Colonic mucosa (tissue), 4 donors: ENCODE measurements at regions not wholly inside any gene's neighbourhood (a gene's known extent, or its start where the extent isn't known, plus 50 kb on each side); places are given as distances from the start of the nearest gene placed in this dataset.

ENCODE experiments used
- DNase-seq: peaks from one replicate; pipeline ENCODE4 v3.0.0-alpha.2; 2020
- H3K27ac ChIP-seq: fragments of 200-600 bp; one replicate; pipeline ENCODE4 v1.8.0; 2021
- H3K27me3 ChIP-seq: fragments of 200-600 bp; one replicate; pipeline ENCODE4 v1.8.0; 2021
- H3K36me3 ChIP-seq: fragments of 200-600 bp; one replicate; pipeline ENCODE4 v1.8.0; 2021
- H3K4me1 ChIP-seq: fragments of 200-600 bp; one replicate; pipeline ENCODE4 v1.8.0; 2021; ENCODE audit warnings: mild to moderate bottlenecking
- H3K4me3 ChIP-seq: fragments of 200-600 bp; one replicate; pipeline ENCODE4 v1.8.0; 2021
- H3K9ac ChIP-seq, 2 donors: one replicate each; pipeline ENCODE4 v1.7.0; 2013; ENCODE audit warnings: control low read depth in 2 of 2, low read depth in 2 of 2, low read length in 2 of 2
- H3K9me3 ChIP-seq: fragments of 200-600 bp; one replicate; pipeline ENCODE4 v1.8.0; 2021
- CTCF ChIP-seq: fragments of 200-600 bp; IDR thresholded peaks from one replicate; pipeline ENCODE4 v1.8.0; 2022; ENCODE audit warnings: antibody characterized with exemption, mild to moderate bottlenecking
- intact Hi-C: fragments of 100-400 bp; cut with DNase I; formaldehyde crosslinking; loops from one replicate; pipeline ENCODE4 v1.14.1; 2022
- donor health status: healthy.
- donor health status: DM: no; HTN: no; CAD: no.
- donor health status: DM: no; HTN: no; CAD: no.

GRCh38 chr3:124043023-124043422, 51.1 kb upstream of the ROPN1 start:
- no peak for DNase-seq

GRCh38 chr3:124044956-124045355, 53.0 kb upstream of the ROPN1 start:
- H3K36me3 ChIP-seq, result no peaks in the 10 kb centered on the region
- no peaks in the 10 kb centered on the region for H3K9me3 ChIP-seq
- H3K4me1 ChIP-seq, result no peaks in the 10 kb centered on the region
- H3K4me3 ChIP-seq, result no peak overlapping the region
- H3K9ac ChIP-seq, result no peak overlapping the region
- no peaks in the 10 kb centered on the region for H3K27me3 ChIP-seq
- H3K27ac ChIP-seq, result no peak overlapping the region
- TF ChIP-seq CTCF, result no peak
- intact Hi-C loops, result no loop called here
- no peak for DNase-seq

More at GRCh38 chr3:124043023-124043422, 51.1 kb upstream of the ROPN1 start:
- H3K27ac ChIP-seq, result no peak overlapping the region
- TF ChIP-seq CTCF, result no peak
- H3K9ac ChIP-seq, result no peak overlapping the region
- no peaks in the 10 kb centered on the region for H3K27me3 ChIP-seq
- no peaks in the 10 kb centered on the region for H3K36me3 ChIP-seq
- no peaks in the 10 kb centered on the region for H3K9me3 ChIP-seq
- H3K4me1 ChIP-seq, result no peaks in the 10 kb centered on the region
- intact Hi-C loops, result no loop called here
- H3K4me3 ChIP-seq, result no peak overlapping the region

GRCh38 chr3:124048967-124049798, 57.3 kb upstream of the ROPN1 start:
- no peak for TF ChIP-seq CTCF
- intact Hi-C loops, result no loop called here
- H3K36me3 ChIP-seq, result no peaks in the 10 kb centered on the region

DNA sequence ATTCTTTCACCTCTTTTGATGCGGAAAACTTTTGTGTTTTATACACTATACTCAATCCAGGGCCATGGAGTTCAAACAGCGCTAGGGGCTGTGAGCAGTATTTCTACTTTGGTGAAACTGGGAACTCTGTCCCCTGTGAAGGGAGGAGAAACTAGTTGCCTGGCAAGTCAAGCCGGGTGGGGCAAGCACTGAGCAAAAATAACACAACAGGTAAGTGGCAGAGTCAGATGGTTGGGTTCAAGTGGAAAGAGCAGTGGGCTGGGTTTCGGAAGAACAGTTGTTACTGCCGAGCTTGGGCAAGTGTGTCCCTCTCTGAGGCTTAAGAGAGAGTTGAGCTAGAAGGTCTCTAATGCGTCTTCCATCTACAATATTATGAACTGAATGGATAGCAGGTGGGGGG, 59.7 kb upstream of the ROPN1 start:
- Histone ChIP-seq H3K9ac (no peak overlapping the region), H3K27me3 (no peaks in the 10 kb centered on the region), H3K9me3 (no peaks in the 10 kb centered on the region), H3K27ac (no peak overlapping the region), H3K4me3 (no peak overlapping the region), H3K36me3 (no peaks in the 10 kb centered on the region), H3K4me1 (no peaks in the 10 kb centered on the region)
- intact Hi-C loops, result no loop called here
- TF ChIP-seq CTCF, result no peak
- DNase-seq, result no peak

More at GRCh38 chr3:124048967-124049798, 57.3 kb upstream of the ROPN1 start:
- Histone ChIP-seq H3K4me3 (no peak overlapping the region), H3K27ac (no peak overlapping the region), H3K4me1 (no peaks in the 10 kb centered on the region), H3K9me3 (no peaks in the 10 kb centered on the region), H3K9ac (no peak overlapping the region), H3K27me3 (no peaks in the 10 kb centered on the region)
- no peak for DNase-seq

DNA sequence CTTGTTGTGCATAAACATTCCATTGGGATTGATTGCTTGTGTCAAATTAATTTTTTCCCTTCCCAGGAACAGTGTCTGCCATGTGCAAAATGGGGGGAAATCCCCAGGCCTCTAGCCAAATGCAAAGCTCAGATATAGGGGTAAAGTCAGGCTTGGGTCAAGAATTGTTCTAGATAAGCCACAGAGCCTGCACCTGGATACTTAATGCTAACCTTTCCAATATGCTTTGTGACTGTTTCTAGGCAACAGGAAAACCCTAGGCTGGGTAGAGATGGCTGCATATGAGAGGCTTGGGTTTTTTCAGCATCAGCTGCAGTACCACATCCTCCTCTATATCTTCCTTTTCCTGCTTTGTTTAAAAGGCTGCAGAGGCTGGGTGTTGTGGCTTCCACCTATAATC, 61.9 kb upstream of the ROPN1 start:
- DNase-seq, result no peak
- TF ChIP-seq CTCF, result no peak
- no peak overlapping the region for H3K4me3 ChIP-seq
- no peak overlapping the region for H3K27ac ChIP-seq
- no peak overlapping the region for H3K9ac ChIP-seq
- H3K4me1 ChIP-seq, result no peaks in the 10 kb centered on the region
- intact Hi-C loops, result no loop called here
- H3K27me3 ChIP-seq, result no peaks in the 10 kb centered on the region
- no peaks in the 10 kb centered on the region for H3K9me3 ChIP-seq
- H3K36me3 ChIP-seq, result no peaks in the 10 kb centered on the region
